ENCODE measurements at regions not wholly inside any gene's neighbourhood (a gene's known extent, or its start where the extent isn't known, plus 50 kb on each side); places are given as distances from the start of the nearest gene placed in this dataset.
"Not testable (repeated sequence)": the region's sequence is repeated elsewhere in the genome, so short reads cannot be mapped to it uniquely, and the experiment has no call there.

- TF ChIP-seq CTCF (IDR thresholded peaks at IDR 0.05; ENCODE audit: poor library complexity); EZH2 (IDR thresholded peaks at IDR 0.05; ENCODE audit: borderline replicate concordance): not testable (repeated sequence)
Measured at GRCh38 chr5:163750415-163750814, 245.0 kb downstream of the MAT2B start.

All from hepatocyte (in vitro differentiated cells).